Mononuclear cell (primary cell): ENCODE measurements at regions not wholly inside any gene's neighbourhood (a gene's known extent, or its start where the extent isn't known, plus 50 kb on each side); places are given as distances from the start of the nearest gene placed in this dataset.

Source experiments
- H3K27me3 ChIP-seq: 2 replicates; pipeline ENCODE4 v1.6.0; 2011; ENCODE audit warnings: low read length, control low read depth; ENCODE audit not compliant: insufficient read depth
- H3K4me1 ChIP-seq: 2 replicates; pipeline ENCODE4 v1.5.1; 2011; ENCODE audit warnings: mild to moderate bottlenecking, low read length, control low read depth; ENCODE audit not compliant: insufficient read depth
- H3K4me3 ChIP-seq: 2 replicates; pipeline ENCODE4 v1.5.1; 2011; ENCODE audit warnings: mild to moderate bottlenecking, low read length, moderate library complexity
- H3K9me3 ChIP-seq: 2 replicates; pipeline ENCODE4 v1.5.1; 2011; ENCODE audit warnings: low read depth, mild to moderate bottlenecking, control low read depth, low read length

DNA sequence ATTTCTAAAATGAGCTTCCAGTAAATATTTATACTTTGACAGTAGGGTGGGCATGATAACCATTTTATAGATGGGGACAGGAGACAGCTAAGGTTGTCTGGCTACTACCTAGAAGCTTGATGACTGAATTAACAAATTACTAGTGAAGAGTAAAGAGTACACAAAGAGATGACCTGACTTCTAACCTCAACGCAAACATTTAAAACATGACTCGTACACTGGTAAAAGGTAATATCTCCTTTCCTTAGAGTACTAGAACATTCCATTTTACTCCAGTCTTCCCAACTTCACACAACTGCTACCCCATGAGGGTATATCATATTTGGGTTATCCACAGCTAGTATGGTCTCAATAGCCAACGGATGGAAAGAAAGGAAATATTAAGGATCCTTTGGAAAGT, 258.9 kb downstream of the FOXO1 start:
- H3K9me3 ChIP-seq: no peaks in the 10 kb centered on the region
- no peaks in the 10 kb centered on the region for H3K27me3 ChIP-seq
- peaks cover 12% of the 10 kb centered on the region for H3K4me1 ChIP-seq

GRCh38 chr13:40408602-40409001, 257.8 kb downstream of the FOXO1 start:
- Histone ChIP-seq H3K4me1 (peaks cover 2% of the 10 kb centered on the region), H3K9me3 (no peaks in the 10 kb centered on the region), H3K4me3 (no peak overlapping the region), H3K27me3 (no peaks in the 10 kb centered on the region)

More for the DNA sequence above, 258.9 kb downstream of the FOXO1 start:
- H3K4me3 ChIP-seq: no peak overlapping the region

- no peaks in the 10 kb centered on the region for H3K27me3 ChIP-seq
Observed at GRCh38 chr13:40409278-40409677, 257.2 kb downstream of the FOXO1 start.

DNA sequence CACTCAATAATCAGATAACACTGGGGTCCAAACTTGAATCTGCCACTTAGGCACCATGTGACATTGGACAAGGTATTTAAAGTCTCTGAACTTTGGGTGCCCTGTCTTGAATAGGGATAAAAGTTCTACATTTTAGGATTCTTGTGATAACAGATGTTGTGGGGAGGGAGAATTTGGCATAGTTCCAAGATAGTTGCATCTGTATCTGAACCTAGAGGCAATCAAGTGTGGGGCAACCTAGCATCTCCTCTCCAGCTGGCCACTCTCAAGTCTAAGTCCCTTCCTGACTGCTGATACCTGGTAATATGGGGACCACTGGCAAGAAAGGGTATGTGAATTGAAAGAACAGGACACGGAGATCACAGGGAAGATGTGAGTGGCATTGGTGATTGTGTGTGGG, 256.1 kb downstream of the FOXO1 start:
- no peak overlapping the region for H3K4me3 ChIP-seq
- H3K4me1 ChIP-seq: no peaks in the 10 kb centered on the region
- H3K9me3 ChIP-seq: no peaks in the 10 kb centered on the region
- H3K27me3 ChIP-seq: no peaks in the 10 kb centered on the region

More at GRCh38 chr13:40409278-40409677, 257.2 kb downstream of the FOXO1 start:
- Histone ChIP-seq H3K4me3 (no peak overlapping the region), H3K4me1 (no peaks in the 10 kb centered on the region), H3K9me3 (no peaks in the 10 kb centered on the region)

DNA sequence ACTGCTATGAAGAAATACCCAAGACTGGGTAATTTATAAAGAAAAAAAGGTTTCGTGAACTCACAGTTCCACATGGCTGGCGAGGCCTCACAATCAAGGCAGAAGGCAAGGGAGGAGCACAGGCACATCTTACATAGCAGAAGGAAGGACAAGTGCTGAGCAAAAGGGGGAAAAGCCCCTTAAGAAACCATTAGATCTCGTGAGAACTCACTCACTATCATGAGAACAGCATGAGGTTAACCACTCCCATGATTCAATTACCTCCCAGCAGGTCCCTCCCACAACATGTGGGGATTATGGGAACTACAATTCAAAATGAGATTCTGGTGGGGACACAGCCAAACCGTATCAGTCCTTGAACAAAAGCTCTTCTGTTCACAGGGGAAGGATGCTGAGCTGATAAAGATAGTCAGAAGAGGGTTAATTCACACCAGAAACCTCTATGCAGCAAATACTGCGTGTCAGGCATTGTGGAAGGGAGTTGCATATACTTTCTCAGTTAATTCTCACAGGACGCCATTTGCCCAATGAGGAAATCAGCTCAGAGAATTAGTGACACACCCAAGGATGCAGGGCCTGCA, 246.2 kb downstream of the FOXO1 start:
- peaks cover 24% of the 10 kb centered on the region for H3K4me1 ChIP-seq
- H3K27me3 ChIP-seq: no peaks in the 10 kb centered on the region
- H3K4me3 ChIP-seq: no peak overlapping the region
- H3K9me3 ChIP-seq: no peaks in the 10 kb centered on the region

GRCh38 chr13:40422588-40423235, 243.7 kb downstream of the FOXO1 start:
- no peak overlapping the region for H3K4me3 ChIP-seq
- H3K4me1 ChIP-seq: peaks cover 25% of the 10 kb centered on the region
- H3K9me3 ChIP-seq: no peaks in the 10 kb centered on the region
- no peaks in the 10 kb centered on the region for H3K27me3 ChIP-seq

DNA sequence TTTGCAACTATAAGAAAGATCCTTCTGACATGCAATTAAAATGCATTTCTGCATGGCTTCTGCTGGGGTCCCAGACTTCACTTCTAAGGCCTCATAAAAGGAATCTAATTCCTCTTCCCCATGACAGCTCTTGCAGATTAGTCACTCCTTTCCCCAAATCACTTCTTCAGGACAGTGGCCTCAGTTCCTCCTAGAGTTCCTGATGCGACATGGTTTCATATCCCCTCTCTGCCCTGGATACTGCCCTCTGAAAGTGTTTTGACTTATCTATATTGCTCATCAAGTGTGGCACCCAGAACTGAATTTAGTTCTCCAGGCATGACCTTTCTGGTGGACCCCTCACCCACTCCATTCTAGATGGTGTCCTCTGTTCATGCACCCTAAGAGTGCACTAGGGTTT, 238.1 kb downstream of the FOXO1 start:
- H3K4me1 ChIP-seq: peaks cover 40% of the 10 kb centered on the region
- H3K4me3 ChIP-seq: no peak overlapping the region
- no peaks in the 10 kb centered on the region for H3K27me3 ChIP-seq

GRCh38 chr13:40429706-40430545, 236.5 kb downstream of the FOXO1 start:
- Histone ChIP-seq H3K4me1 (peaks cover 55% of the 10 kb centered on the region), H3K27me3 (no peaks in the 10 kb centered on the region), H3K9me3 (no peaks in the 10 kb centered on the region), H3K4me3 (no peak overlapping the region)

More for the DNA sequence above, 238.1 kb downstream of the FOXO1 start:
- H3K9me3 ChIP-seq: no peaks in the 10 kb centered on the region

DNA sequence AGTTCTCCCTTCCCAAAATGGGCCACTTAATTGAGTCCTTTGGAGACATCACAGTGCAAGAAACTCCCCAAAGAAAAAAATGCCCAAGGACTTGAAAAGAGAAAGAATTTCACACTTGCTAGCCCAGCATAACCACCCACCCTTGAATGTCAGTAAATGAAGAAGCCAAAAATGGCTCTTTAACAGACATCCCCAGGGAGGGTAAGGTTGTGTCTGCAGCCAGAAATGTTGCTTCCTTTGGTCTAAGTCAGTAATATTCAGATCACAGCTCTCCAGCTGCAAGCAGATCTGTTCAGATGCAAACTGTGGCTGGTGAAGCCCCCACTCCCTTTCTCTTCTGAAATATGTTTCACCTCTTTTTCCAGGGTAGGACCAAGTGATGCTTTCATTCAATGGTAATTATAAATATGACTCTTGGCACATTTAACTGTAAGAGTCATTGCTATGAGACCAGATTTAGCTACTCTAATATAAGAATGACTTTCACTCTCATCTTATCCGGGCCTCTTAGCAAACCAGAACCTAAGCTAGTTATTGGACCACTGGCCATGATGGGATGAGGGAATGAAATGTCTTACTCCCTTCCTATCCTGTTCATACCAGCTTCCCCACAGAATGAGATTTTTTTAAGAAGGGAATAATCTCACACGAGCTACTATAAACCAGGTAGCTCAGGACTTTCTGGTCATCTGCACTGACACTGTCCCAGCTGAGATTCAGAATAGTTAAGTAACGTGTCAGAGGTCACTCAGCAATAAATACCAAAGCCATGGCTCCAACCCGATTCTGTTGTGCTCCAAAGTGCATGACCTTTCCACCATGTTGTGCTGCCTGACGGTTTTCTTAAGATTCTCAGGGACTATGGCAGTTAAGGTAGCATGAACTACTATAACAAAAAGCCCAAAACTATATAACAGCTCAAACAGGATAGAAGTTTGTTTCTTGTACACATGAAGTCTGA, 234.1 kb downstream of the FOXO1 start:
- Histone ChIP-seq H3K4me3 (no peak overlapping the region), H3K27me3 (no peaks in the 10 kb centered on the region), H3K4me1 (peaks cover 58% of the 10 kb centered on the region), H3K9me3 (no peaks in the 10 kb centered on the region)

DNA sequence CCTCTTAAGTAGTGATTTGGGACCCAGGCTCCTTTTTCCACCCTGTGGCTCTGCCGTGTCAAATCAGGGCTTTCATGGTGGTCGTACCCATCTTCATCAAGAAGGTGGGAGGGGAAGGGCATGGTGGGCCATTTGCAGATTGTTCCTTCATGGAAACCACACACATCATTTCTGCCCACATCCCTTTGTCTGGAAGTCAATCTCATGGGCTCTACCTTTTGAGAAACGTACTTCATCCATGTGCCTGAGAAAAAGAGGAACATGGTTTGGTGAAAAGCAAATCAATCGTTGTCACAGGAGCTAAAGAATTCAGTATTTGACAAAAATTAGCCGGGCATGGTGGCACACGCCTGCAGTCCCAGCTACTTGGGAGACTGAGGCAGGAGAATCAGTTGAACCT, 233.4 kb downstream of the FOXO1 start:
- Histone ChIP-seq H3K9me3 (no peaks in the 10 kb centered on the region), H3K4me3 (no peak overlapping the region), H3K27me3 (no peaks in the 10 kb centered on the region), H3K4me1 (peaks cover 55% of the 10 kb centered on the region)

DNA sequence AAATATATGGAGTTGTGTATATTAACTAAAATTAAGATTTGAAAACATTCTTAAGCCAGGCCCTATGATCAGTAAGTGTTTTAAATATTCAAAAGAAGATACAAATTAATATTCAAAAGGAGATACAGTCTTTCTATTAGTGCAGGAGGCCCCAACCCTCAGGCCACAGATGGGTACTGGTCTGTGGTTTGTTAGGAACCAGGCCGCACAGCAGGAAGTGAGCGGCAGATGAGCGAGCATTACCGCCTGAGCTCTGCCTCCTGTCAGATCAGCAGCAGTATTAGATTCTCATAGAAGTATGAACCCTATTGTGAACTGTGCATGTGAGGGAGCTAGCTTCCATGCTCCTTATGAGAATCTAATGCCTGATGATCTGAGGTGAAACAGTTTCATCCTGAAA, 232.9 kb downstream of the FOXO1 start:
- H3K4me3 ChIP-seq: no peak overlapping the region
- H3K4me1 ChIP-seq: peaks cover 55% of the 10 kb centered on the region
- H3K27me3 ChIP-seq: no peaks in the 10 kb centered on the region
- no peaks in the 10 kb centered on the region for H3K9me3 ChIP-seq

DNA sequence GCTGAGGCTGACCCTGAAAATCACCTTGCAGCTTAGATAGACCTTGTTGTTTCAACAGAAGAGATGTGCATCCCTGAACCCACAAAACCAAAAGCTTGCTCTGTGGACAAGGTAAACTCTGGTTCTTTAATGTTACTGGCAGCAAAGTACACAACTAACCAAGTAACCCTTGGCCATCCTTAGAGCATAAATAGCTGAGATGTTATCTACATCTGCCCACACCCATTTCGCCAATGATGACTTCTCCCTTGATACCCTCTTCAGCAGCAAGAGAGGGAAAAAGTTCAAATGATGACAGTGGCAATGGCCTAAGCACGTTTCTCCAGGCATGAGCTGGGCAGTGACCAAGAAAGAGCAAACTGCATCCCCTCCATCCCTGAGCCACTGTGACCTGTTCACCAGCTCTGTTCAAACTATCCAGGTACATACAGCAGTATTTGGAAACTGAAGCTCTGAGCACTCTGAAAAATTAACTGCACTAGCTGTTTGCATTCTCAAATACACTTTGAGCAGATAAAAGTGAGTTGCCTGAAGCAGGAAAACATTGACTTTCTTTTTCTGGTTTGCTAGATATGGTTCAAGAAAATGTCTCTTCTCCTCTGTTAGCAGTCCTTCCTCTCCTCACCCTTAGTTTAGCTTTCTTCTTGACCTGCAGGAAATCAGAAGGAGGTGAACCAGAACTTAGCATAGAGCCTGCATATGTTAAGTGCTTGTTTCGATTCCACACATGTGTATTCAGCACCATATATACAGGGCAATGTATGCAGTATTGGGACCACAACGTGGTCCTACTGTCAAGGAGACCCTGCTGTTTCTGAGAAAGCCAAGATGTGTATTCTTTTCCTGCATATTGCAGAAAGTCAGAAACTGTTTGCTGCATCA, 231.7 kb downstream of the FOXO1 start:
- no peak overlapping the region for H3K4me3 ChIP-seq
- H3K27me3 ChIP-seq: no peaks in the 10 kb centered on the region
- peaks cover 58% of the 10 kb centered on the region for H3K4me1 ChIP-seq
- H3K9me3 ChIP-seq: no peaks in the 10 kb centered on the region

- no peaks in the 10 kb centered on the region for H3K27me3 ChIP-seq
- H3K4me3 ChIP-seq: no peak overlapping the region
- peaks cover 41% of the 10 kb centered on the region for H3K4me1 ChIP-seq
- no peaks in the 10 kb centered on the region for H3K9me3 ChIP-seq
Observed at GRCh38 chr13:40438022-40438680, 228.3 kb downstream of the FOXO1 start.
